ENCODE measurements at regions not wholly inside any gene's neighbourhood (a gene's known extent, or its start where the extent isn't known, plus 50 kb on each side); places are given as distances from the start of the nearest gene placed in this dataset.
"Not testable (repeated sequence)": the region's sequence is repeated elsewhere in the genome, so short reads cannot be mapped to it uniquely, and the experiment has no call there.

DNA sequence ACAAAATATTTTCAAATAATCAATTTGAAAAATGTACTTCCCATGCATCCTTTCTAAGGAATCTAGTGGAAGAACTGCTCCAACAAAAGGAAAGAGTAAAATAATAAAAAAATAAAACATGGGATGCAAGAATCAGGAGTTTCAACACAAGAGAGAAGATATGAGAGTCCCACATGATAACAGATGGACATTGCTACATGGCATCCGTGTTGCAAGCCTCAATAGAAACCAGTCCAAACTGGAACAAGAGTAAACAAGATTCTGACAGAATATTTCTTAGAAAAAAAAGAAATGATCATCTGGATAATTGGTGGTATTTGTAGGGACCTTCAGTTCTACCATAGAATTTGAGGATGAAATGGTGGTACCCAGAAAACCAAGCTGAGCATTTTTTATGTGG lies 186.8 kb downstream of the FRK start:
- no peak for DNase-seq

DNA sequence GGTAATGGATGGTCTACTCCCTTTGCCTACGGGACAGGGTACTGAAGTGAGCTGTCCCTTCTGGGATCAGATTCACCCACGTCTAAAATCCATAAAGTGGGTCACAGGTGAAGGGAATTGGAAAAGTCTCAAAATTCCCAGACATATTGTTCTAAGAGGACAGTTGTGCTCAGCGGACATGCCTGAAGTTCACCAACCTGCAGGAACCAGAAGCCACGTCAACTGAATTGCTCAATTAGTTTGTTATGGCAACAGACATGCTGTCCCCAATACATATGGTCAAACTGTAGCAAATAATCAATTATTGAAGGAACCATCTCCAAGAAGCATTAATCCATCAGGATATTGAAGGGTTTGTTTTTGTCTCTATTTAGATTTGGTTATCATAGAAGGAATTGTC lies 190.2 kb downstream of the FRK start:
- no peak for DNase-seq

GRCh38 chr6:115865914-115866313 lies 194.8 kb downstream of the FRK start:
- no peak for DNase-seq

GRCh38 chr6:115863211-115863610 lies 197.5 kb downstream of the FRK start:
- DNase-seq = no peak

- DNase-seq = not testable (repeated sequence)
Measured at GRCh38 chr6:115861658-115862057, 199.0 kb downstream of the FRK start.

GRCh38 chr6:115859577-115859976 lies 201.1 kb downstream of the FRK start:
- DNase-seq = not testable (repeated sequence)

DNA sequence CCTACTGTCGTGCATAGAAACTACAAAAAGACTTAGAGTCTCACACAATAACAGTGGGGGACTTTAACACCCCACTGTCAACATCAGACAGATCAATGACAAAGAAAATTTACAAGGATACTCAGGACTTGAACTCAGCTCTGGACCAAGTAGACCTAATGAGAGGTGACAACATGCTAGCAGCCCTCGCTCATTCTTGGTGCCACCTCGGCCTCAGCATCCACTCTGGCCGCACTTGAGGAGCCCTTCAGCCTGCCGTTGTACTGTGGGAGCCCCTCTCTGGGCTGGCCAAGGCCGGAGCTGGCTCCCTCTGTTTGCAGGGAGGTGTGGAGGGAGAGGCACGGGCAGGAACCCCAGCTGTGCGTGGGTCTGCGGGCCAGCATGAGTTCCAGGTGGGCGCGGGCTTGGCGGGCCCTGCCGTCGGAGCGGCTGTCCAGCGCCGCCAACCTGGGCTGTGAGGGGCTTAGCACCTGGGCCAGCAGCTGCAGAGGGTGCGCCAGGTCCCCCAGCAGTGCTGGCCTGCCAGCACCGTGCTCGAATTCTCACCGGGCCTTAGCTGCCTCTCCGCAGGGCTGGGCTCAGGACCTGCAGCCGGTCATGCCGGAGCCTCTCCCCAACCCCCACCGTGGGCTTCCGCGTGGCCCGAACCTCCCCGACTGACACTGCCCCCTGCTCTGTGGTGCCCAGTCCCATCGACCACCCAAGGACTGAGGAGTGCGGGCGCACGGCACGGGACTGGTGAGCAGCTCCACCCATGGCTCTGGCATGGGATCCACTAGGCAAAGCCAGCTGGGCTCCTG lies 205.6 kb downstream of the FRK start:
- no peak for DNase-seq

DNA sequence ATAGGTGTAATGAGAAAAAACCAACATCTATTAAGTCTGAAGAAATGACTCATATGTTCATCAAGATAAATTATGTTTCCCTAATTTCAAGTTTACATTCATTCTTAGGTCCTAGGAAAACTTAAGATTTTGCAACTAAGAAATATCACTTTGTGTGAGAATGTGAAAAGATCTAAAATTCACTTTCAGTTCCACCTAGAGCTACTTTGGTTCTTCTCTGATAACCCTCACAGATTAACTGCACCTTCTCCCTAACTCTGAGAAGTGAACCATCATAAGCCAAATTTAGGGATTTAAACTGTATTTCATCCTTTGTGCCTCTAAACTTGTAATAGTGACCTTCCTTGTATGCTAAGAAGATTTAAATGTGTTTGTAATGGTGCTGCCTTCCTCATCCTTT lies 213.0 kb downstream of the FRK start:
- DNase-seq = no peak

DNA sequence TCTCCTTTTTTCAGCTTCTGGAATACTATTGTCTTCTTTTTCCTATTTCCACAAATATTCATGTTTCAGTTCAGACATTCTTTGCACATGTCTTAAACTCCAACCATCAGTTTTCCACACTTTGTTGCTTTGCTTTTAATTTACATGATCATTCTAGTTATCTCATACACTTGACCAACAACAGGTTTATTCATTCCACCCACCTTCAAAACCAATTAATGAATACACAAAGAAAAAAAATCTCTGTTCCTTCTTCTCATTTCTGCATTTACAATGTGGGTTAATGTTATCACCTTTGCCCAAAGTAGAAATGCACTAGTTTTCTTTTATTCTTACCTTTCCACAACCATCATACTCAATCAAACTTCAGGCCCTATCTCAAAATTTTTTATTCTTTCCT lies 216.7 kb downstream of the FRK start:
- no peak for DNase-seq

DNA sequence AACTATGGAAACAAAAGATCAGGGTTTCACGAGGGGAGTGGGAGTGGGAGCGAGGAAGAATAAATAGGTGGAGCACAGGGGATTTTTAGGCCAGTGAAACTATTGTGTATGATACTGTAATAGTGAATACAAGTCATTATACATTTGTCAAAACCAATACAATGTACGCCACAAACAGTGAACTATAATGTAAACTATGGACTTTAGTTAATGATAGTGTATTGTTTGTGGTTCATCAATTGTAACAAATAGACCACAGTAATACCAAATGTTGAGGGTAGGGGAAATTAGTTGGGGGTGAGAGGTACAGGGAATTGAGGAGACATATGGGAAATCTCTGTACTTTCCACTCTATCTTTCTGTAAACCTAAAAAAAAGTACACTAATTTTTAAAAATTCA lies 218.4 kb downstream of the FRK start:
- DNase-seq = no peak

GRCh38 chr6:115839583-115840181 lies 221.0 kb downstream of the FRK start:
- no peak for DNase-seq

- DNase-seq = peak; percentile 51
Measured at GRCh38 chr6:115838763-115839401, 221.8 kb downstream of the FRK start.

DNA sequence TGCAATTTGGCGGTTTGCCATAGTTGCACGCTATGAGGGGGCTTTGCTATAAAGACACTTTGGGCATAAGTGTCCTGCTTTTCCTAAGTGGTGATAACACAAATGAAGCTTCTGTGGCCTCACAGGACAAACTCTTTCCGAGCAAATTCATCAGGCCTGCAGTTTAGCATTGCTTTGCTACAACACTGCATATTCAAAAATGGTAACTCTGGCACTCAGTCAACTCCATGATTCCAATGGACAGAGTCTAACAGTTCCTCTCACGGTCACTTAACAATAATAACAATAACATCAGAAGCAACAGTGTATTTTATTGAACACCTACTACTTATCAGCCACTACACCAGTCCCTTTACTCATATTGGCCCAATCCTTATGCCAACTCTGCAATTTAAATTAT lies 222.5 kb downstream of the FRK start:
- no peak for DNase-seq

GRCh38 chr6:115836374-115836773 lies 224.3 kb downstream of the FRK start:
- not testable (repeated sequence) for DNase-seq

DNA sequence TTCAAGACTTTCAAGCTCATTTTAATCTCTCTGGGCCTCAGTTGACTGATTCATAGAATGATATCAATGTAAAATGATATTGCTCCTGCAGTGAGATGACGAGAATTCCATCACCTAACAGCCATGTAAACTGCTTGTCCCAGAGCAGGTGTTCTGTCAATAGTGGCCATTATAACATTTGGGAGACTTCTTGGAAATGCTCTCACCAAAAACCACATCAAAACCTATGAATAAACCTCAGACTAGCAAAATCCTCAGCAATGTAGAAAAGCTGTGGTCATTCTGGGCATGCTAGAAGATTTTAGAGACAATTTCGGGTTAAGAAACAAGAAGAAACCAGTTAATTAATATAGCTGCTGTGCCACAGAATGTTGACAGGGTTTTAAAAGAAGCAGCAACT lies 225.4 kb downstream of the FRK start:
- DNase-seq = no peak

GRCh38 chr6:115834542-115834941 lies 226.1 kb downstream of the FRK start:
- not testable (repeated sequence) for DNase-seq

DNA sequence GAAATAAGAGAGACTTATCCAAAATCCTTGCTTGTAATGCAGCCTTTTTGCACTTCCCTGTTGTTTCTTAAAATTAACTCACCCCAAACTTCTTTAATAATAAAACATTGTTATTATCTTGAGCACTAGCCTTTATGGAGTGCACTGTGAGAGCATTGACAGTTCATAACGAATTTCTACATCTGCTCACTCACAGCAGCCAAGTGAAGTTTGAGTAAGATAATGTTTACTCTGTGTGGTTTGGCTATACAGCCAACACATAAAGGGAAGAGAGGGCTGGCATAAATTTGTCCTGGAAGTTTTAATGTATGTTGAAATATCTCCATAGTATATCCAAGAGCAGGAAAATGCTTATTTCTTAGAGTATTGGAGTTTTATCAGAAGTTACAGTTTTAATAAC lies 227.9 kb downstream of the FRK start:
- DNase-seq = no peak

GRCh38 chr6:115832186-115832585 lies 228.5 kb downstream of the FRK start:
- DNase-seq = no peak

DNA sequence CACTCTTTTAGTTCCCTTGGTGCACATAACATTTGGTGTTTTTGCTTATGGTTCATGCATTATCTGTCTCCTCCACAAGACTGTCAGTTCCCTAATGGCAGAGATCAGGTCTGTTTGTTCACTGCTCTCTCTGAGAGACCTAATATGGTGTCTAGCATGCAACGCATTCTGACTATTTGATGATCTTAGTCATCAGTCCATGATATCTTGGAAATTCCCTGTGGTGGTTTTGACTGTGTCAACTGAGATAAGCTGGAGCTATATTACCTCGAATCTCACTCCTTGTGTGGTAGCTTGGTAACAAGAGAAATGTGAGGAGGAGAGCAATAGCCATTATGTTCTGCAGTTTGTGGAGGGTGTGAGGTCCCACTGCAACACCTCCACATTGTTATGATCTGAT lies 229.8 kb downstream of the FRK start:
- no peak for DNase-seq

- no peak for DNase-seq
Measured at GRCh38 chr6:115821798-115822197, 238.9 kb downstream of the FRK start.

GRCh38 chr6:115819506-115819905 lies 241.2 kb downstream of the FRK start:
- no peak for DNase-seq

GRCh38 chr6:115817161-115817560 lies 243.5 kb downstream of the FRK start:
- no peak for DNase-seq

GRCh38 chr6:115814907-115815306 lies 245.8 kb downstream of the FRK start:
- no peak for DNase-seq

DNA sequence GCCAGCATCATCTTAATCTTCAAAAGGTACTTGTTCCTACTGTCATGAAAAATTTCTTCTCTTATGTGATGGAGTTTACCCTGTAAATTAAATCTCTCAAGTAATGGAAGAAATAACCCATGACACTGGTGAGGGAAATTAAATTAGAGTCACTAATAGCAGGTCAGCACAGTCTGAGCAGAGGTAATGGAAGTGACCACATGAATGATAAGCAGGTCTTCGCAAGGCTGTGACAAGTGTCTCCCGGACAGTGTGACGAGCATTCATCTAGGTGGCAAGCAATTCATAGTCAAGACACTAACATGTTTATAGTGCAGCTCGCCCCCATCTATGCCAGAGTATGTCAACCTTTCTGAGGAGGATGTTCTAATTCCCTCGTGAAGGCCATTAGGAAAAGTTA lies 249.2 kb downstream of the FRK start:
- no peak for DNase-seq
